ENCODE measurements at regions not wholly inside any gene's neighbourhood (a gene's known extent, or its start where the extent isn't known, plus 50 kb on each side); places are given as distances from the start of the nearest gene placed in this dataset.
"Not testable (repeated sequence)": the region's sequence is repeated elsewhere in the genome, so short reads cannot be mapped to it uniquely, and the experiment has no call there.

GRCh38 chr14:27668531-27668930 is 1070.7 kb upstream of the NOVA1 start:
- H3K9me2 ChIP-seq (ENCODE audit: insufficient read depth, low read length), result no peaks in the 10 kb centered on the region
- no peaks in the 10 kb centered on the region for H4K20me1 ChIP-seq (ENCODE audit: insufficient read depth)
- H3F3A ChIP-seq (ENCODE audit: insufficient read depth, low read length, poor library complexity, severe bottlenecking), result no peaks in the 10 kb centered on the region
- no peaks in the 10 kb centered on the region for H3K9me3 ChIP-seq (ENCODE audit: low read length)
- H3K36me3 ChIP-seq (ENCODE audit: insufficient read depth, low read length), result no peaks in the 10 kb centered on the region
- H3K27me3 ChIP-seq (ENCODE audit: insufficient read depth, low read depth, low read length), result no peaks in the 10 kb centered on the region
- TF ChIP-seq MXI1 (conservative IDR thresholded peaks at IDR 0.05; ENCODE audit: poor library complexity, severe bottlenecking) (no peak), TAF1 (IDR thresholded peaks at IDR 0.05; ENCODE audit: low read depth) (no peak), REST (IDR thresholded peaks at IDR 0.05; ENCODE audit: borderline replicate concordance) (no peak), CTCF (IDR thresholded peaks at IDR 0.05; ENCODE audit: poor library complexity, severe bottlenecking) (no peak), EZH2 (IDR thresholded peaks at IDR 0.05; ENCODE audit: borderline replicate concordance, insufficient read depth, low read length, poor library complexity, severe bottlenecking) (no peak), SMC3 (conservative IDR thresholded peaks at IDR 0.05; ENCODE audit: poor library complexity) (no peak), EP300 (conservative IDR thresholded peaks at IDR 0.05; ENCODE audit: poor library complexity, severe bottlenecking) (no peak), RAD21 (conservative IDR thresholded peaks at IDR 0.05) (no peak)
- H3K4me3 ChIP-seq (ENCODE audit: low read length), result no peak overlapping the region
- H3K9ac ChIP-seq (ENCODE audit: low read length), result no peak overlapping the region
- H2AFZ ChIP-seq (ENCODE audit: low read depth, low read length), result no peak overlapping the region
- H3K79me2 ChIP-seq (replicated peaks; ENCODE audit: insufficient read depth, low read length), result no peaks in the 10 kb centered on the region
- H3K27ac ChIP-seq (ENCODE audit: low read length), result no peak overlapping the region
- no peak overlapping the region for H3K4me2 ChIP-seq (ENCODE audit: low read length)

GRCh38 chr14:27672047-27672446 is 1074.2 kb upstream of the NOVA1 start:
- no peaks in the 10 kb centered on the region for H3F3A ChIP-seq (ENCODE audit: insufficient read depth, low read length, poor library complexity, severe bottlenecking)
- TF ChIP-seq REST (IDR thresholded peaks at IDR 0.05; ENCODE audit: borderline replicate concordance), result no peak
- no peak for TF ChIP-seq RAD21 (conservative IDR thresholded peaks at IDR 0.05)
- TF ChIP-seq TAF1 (IDR thresholded peaks at IDR 0.05; ENCODE audit: low read depth), result no peak
- no peak for TF ChIP-seq EZH2 (IDR thresholded peaks at IDR 0.05; ENCODE audit: borderline replicate concordance, insufficient read depth, low read length, poor library complexity, severe bottlenecking)
- TF ChIP-seq EP300 (conservative IDR thresholded peaks at IDR 0.05; ENCODE audit: poor library complexity, severe bottlenecking), result no peak
- TF ChIP-seq SMC3 (conservative IDR thresholded peaks at IDR 0.05; ENCODE audit: poor library complexity), result no peak
- no peak for TF ChIP-seq MXI1 (conservative IDR thresholded peaks at IDR 0.05; ENCODE audit: poor library complexity, severe bottlenecking)
- TF ChIP-seq POLR2AphosphoS5 (IDR thresholded peaks at IDR 0.05), result no peak
- no peak overlapping the region for H3K4me3 ChIP-seq (ENCODE audit: low read length)
- H3K36me3 ChIP-seq (ENCODE audit: insufficient read depth, low read length), result no peaks in the 10 kb centered on the region
- H3K27ac ChIP-seq (ENCODE audit: low read length), result no peak overlapping the region
- H3K79me2 ChIP-seq (replicated peaks; ENCODE audit: insufficient read depth, low read length), result no peaks in the 10 kb centered on the region
- no peak overlapping the region for H3K9ac ChIP-seq (ENCODE audit: low read length)
- H4K20me1 ChIP-seq (ENCODE audit: insufficient read depth), result no peaks in the 10 kb centered on the region
- no peaks in the 10 kb centered on the region for H3K9me2 ChIP-seq (ENCODE audit: insufficient read depth, low read length)
- no peak overlapping the region for H3K4me2 ChIP-seq (ENCODE audit: low read length)
- no peaks in the 10 kb centered on the region for H3K27me3 ChIP-seq (ENCODE audit: insufficient read depth, low read depth, low read length)
- H3K9me3 ChIP-seq (ENCODE audit: low read length), result no peaks in the 10 kb centered on the region
- no peak overlapping the region for H2AFZ ChIP-seq (ENCODE audit: low read depth, low read length)

GRCh38 chr14:27672811-27673737 is 1075.2 kb upstream of the NOVA1 start:
- H2AFZ ChIP-seq (ENCODE audit: low read depth, low read length), result not testable (repeated sequence)

More at GRCh38 chr14:27672811-27673737, 1075.2 kb upstream of the NOVA1 start:
- H3K79me2 ChIP-seq (replicated peaks; ENCODE audit: insufficient read depth, low read length); H3F3A ChIP-seq (ENCODE audit: insufficient read depth, low read length, poor library complexity, severe bottlenecking); H3K9me3 ChIP-seq (ENCODE audit: low read length); H3K27ac ChIP-seq (ENCODE audit: low read length); H3K4me3 ChIP-seq (ENCODE audit: low read length); H3K9me2 ChIP-seq (ENCODE audit: insufficient read depth, low read length); H4K20me1 ChIP-seq (ENCODE audit: insufficient read depth); H3K36me3 ChIP-seq (ENCODE audit: insufficient read depth, low read length); H3K4me2 ChIP-seq (ENCODE audit: low read length); H3K27me3 ChIP-seq (ENCODE audit: insufficient read depth, low read depth, low read length); H3K9ac ChIP-seq (ENCODE audit: low read length): not testable (repeated sequence)
